HEK293T (cell line): ENCODE measurements at regions not wholly inside any gene's neighbourhood (a gene's known extent, or its start where the extent isn't known, plus 50 kb on each side); places are given as distances from the start of the nearest gene placed in this dataset.

Experiments used
- CTCF ChIA-PET: fragments of 350-600 bp; formaldehyde crosslinking; extraction: SDS; loops from one replicate; lab custom pipeline; 2021; ENCODE audit warnings: antibody characterized with exemption, inconsistent platforms; lab: Yijun Ruan, JAX
- POLR2A ChIA-PET: fragments of 350-600 bp; formaldehyde crosslinking; extraction: SDS; loops from one replicate; lab custom pipeline; 2020; ENCODE audit warnings: antibody characterized with exemption, inconsistent platforms; lab: Yijun Ruan, JAX
- DNase-seq: peaks from one replicate; pipeline ENCODE4 v3.0.0; 2012; ENCODE audit warnings: mixed read lengths; ENCODE audit errors: extremely low spot score
- ARNT ChIP-seq: fragments of 450-650 bp; IDR thresholded peaks from 2 replicates; pipeline ENCODE4 v1.6.1; 2017; ENCODE audit warnings: mild to moderate bottlenecking
- BHLHE40 ChIP-seq: fragments of 450-650 bp; IDR thresholded peaks from 2 replicates; pipeline ENCODE4 v1.6.1; 2016; ENCODE audit warnings: mild to moderate bottlenecking, moderate library complexity, borderline replicate concordance
- CTBP1 ChIP-seq: fragments of 450-650 bp; IDR thresholded peaks from 2 replicates; pipeline ENCODE4 v1.6.1; 2016; ENCODE audit warnings: borderline replicate concordance
- ELF4 ChIP-seq: fragments of 450-650 bp; IDR thresholded peaks from 2 replicates; pipeline ENCODE4 v1.6.1; 2017; ENCODE audit warnings: antibody characterized with exemption
- FOXA1 ChIP-seq: fragments of 450-650 bp; IDR thresholded peaks from 2 replicates; pipeline ENCODE4 v1.6.1; 2016; ENCODE audit warnings: mild to moderate bottlenecking
- FOXK2 ChIP-seq: fragments of 450-650 bp; IDR thresholded peaks from 2 replicates; pipeline ENCODE4 v1.6.1; 2016; ENCODE audit warnings: mild to moderate bottlenecking
- FOXM1 ChIP-seq: fragments of 450-650 bp; IDR thresholded peaks from 2 replicates; pipeline ENCODE4 v1.6.1; 2017; ENCODE audit warnings: mild to moderate bottlenecking, borderline replicate concordance
- HDGF ChIP-seq: fragments of 450-650 bp; IDR thresholded peaks from 2 replicates; pipeline ENCODE4 v1.6.1; 2017; ENCODE audit warnings: antibody characterized with exemption, borderline replicate concordance
- L3MBTL2 ChIP-seq: fragments of 450-650 bp; conservative IDR thresholded peaks from 2 replicates; pipeline ENCODE4 v1.6.1; 2016; ENCODE audit warnings: mild to moderate bottlenecking
- LEF1 ChIP-seq: fragments of 450-650 bp; IDR thresholded peaks from 2 replicates; pipeline ENCODE4 v1.6.1; 2017; ENCODE audit warnings: mild to moderate bottlenecking, borderline replicate concordance
- NFRKB ChIP-seq: fragments of 450-650 bp; IDR thresholded peaks from 2 replicates; pipeline ENCODE4 v1.6.1; 2016; ENCODE audit warnings: mild to moderate bottlenecking, moderate library complexity
- SP1 ChIP-seq: fragments of 450-650 bp; IDR thresholded peaks from 2 replicates; pipeline ENCODE4 v1.6.1; 2017
- SUZ12 ChIP-seq: fragments of 450-650 bp; IDR thresholded peaks from 2 replicates; pipeline ENCODE4 v1.6.1; 2016; ENCODE audit warnings: mild to moderate bottlenecking
- TARDBP ChIP-seq: fragments of 450-650 bp; IDR thresholded peaks from 2 replicates; pipeline ENCODE4 v1.6.1; 2016
- ZNF384 ChIP-seq: fragments of 450-650 bp; IDR thresholded peaks from 2 replicates; pipeline ENCODE4 v1.6.1; 2016
- TF ChIP-seq, protein P1 (sequence below): fragments of 450-650 bp; IDR thresholded peaks from 2 replicates; pipeline ENCODE4 v1.6.1; 2016

GRCh38 chr7:70867513-70867912 lies 264.4 kb upstream of the GALNT17 start:
- ChIA-PET CTCF (no interaction called here), POLR2A (no interaction called here)
- no peak for DNase-seq
- no peak for TF ChIP-seq ZNF384
- no peak for TF ChIP-seq SP1
- TF ChIP-seq TARDBP = no peak
- TF ChIP-seq LEF1 = no peak
- no peak for TF ChIP-seq FOXK2
- no peak for TF ChIP-seq L3MBTL2
- TF ChIP-seq NFRKB = no peak
- TF ChIP-seq CTBP1 = no peak
- no peak for TF ChIP-seq FOXM1

- DNase-seq = no peak
- POLR2A ChIA-PET = no interaction called here
- CTCF ChIA-PET = no interaction called here
- TF ChIP-seq ZNF384 (no peak), FOXA1 (no peak), NFRKB (no peak), LEF1 (no peak), ELF4 (no peak), TARDBP (no peak), CTBP1 (no peak), SUZ12 (no peak), HDGF (no peak), L3MBTL2 (no peak), BHLHE40 (no peak), SP1 (no peak), FOXK2 (no peak)
- TF ChIP-seq, protein P1, sequence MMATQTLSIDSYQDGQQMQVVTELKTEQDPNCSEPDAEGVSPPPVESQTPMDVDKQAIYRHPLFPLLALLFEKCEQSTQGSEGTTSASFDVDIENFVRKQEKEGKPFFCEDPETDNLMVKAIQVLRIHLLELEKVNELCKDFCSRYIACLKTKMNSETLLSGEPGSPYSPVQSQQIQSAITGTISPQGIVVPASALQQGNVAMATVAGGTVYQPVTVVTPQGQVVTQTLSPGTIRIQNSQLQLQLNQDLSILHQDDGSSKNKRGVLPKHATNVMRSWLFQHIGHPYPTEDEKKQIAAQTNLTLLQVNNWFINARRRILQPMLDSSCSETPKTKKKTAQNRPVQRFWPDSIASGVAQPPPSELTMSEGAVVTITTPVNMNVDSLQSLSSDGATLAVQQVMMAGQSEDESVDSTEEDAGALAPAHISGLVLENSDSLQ = no peak
Measured at GRCh38 chr7:70870349-70870748, 261.6 kb upstream of the GALNT17 start.

GRCh38 chr7:70872188-70872587 lies 259.8 kb upstream of the GALNT17 start:
- no peak for TF ChIP-seq BHLHE40
- no peak for TF ChIP-seq NFRKB
- TF ChIP-seq ARNT = no peak
- TF ChIP-seq FOXA1 = no peak
- no peak for TF ChIP-seq LEF1
- no peak for TF ChIP-seq SUZ12
- TF ChIP-seq HDGF = no peak
- no peak for TF ChIP-seq FOXM1
- TF ChIP-seq CTBP1 = no peak
- no peak for TF ChIP-seq ELF4
- TF ChIP-seq, protein P1 = no peak
- no peak for TF ChIP-seq SP1
- no peak for DNase-seq
- POLR2A ChIA-PET = no interaction called here
- CTCF ChIA-PET = no interaction called here

DNA sequence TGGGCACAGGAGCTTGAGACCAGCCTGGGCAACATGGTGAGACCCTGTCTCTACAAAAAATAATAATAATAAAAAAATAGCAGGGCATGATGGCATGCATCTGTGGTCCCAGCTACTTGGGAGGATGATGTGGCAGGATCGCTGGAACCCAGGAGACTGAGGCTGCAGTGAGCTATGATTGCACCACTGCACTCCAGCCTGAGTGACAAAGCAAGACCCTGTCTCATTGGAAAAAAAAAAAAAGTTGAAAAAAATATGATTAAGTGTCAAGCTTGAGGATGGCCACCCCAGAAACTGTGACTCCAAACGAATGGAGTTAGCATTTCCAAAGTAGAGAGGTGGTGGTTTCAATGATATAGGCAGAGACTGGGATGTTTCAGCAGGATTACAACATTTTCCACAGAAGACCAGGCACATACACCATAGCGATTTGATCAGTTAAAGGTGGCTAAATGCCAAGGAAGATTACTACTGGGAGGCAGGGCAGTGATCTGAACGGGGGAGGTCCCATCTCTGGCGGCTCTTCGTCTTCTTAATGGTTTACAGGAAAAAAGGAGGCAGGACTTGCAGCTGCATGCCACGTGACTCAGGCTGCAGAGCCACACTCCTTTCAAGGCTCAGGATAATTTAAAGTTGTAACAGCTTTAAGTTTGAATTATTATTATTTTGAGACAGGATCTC lies 250.6 kb upstream of the GALNT17 start:
- TF ChIP-seq FOXM1 (no peak), CTBP1 (no peak), FOXK2 (no peak), LEF1 (no peak)
- CTCF ChIA-PET = no interaction called here
- no peak for DNase-seq
- POLR2A ChIA-PET = no interaction called here

- CTCF ChIA-PET = no interaction called here
- TF ChIP-seq NFRKB (no peak), FOXM1 (no peak), LEF1 (no peak), L3MBTL2 (no peak), FOXA1 (no peak), TARDBP (no peak), HDGF (no peak), CTBP1 (no peak), FOXK2 (no peak), SUZ12 (no peak), ARNT (no peak), SP1 (no peak), ZNF384 (no peak), BHLHE40 (no peak), ELF4 (no peak)
- TF ChIP-seq, protein P1 = no peak
- POLR2A ChIA-PET = no interaction called here
- DNase-seq = no peak
Measured at GRCh38 chr7:70883750-70884439, 248.0 kb upstream of the GALNT17 start.

DNA sequence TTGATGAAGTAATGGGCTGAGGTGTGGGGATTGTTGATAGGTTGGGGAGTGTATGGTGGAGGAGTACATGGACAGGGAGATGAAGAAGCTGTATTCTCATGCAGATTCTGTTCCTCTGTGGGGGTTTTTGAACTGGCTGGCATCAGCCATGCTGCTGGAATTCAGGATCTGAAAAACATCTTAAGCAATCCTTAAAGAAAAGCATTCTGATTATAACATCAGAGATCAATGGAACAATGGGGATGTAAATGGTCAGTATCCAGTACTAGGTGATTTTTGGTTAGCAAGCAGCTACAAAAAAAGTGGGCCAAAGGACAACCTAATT lies 247.5 kb upstream of the GALNT17 start:
- TF ChIP-seq SUZ12 (no peak), ARNT (no peak), FOXK2 (no peak), L3MBTL2 (no peak), SP1 (no peak), LEF1 (no peak), FOXM1 (no peak), HDGF (no peak), ZNF384 (no peak), ELF4 (no peak), NFRKB (no peak), TARDBP (no peak), BHLHE40 (no peak), FOXA1 (no peak), CTBP1 (no peak)
- TF ChIP-seq, protein P1 = no peak
- ChIA-PET POLR2A (no interaction called here), CTCF (no interaction called here)
- DNase-seq = no peak
